ENCODE measurements at regions not wholly inside any gene's neighbourhood (a gene's known extent, or its start where the extent isn't known, plus 50 kb on each side); places are given as distances from the start of the nearest gene placed in this dataset.

DNA sequence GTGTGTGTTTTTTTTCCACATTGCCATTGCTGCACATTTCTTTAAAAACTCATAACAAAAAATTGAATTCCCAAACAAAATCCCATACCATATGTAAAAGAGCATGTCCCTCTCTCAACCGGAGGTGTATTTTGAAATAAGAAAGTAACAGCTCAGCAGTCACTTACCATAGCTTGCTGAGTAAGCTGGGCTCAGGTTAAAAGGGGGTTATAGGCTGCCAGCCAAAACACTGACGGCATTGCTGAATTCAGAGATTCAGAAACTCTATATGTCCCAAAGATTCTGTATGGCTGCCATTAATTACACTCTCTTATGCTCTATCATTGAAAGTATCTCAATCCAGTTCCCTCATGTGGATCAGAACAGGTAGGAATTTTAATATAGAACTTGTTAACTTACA lies 276.0 kb downstream of the FOXG1 start:
- DNase-seq, result no peak

DNA sequence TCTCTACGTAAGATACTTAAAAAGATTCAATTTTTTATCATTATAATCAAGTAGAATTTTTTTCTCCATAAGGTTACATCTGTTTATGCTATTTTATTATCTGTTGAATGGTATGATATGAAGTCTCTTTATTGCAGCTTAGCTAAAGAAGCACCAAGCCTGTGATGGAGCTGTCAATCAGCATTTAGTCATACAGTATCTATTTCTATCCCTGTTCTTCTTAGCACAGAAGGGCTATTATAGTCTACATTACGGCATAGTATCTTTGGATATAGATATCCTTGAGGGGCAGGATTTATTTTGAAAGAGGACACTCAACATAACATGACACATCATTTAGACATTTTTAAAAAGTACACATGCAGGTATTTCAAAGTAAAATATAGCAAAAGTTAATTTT lies 277.1 kb downstream of the FOXG1 start:
- no peak for DNase-seq

DNA sequence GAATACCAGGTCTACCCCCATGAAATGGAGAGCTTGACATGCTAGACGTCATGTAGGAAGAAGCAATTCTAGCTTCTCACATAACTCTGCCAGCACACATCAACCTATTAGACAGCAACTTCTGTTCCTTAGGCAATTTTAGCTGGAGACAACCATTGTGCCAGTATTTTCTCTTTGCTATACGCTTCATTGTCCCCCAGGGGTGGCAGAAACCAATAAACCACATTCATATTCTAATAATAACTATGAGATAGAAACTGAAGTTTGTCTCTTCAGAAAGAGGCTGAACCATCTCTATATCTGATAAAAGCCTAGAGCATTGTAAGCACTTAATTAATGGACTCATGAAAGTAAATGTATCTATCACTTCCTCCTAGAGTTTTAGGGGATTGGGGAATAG lies 278.6 kb downstream of the FOXG1 start:
- no peak for DNase-seq

DNA sequence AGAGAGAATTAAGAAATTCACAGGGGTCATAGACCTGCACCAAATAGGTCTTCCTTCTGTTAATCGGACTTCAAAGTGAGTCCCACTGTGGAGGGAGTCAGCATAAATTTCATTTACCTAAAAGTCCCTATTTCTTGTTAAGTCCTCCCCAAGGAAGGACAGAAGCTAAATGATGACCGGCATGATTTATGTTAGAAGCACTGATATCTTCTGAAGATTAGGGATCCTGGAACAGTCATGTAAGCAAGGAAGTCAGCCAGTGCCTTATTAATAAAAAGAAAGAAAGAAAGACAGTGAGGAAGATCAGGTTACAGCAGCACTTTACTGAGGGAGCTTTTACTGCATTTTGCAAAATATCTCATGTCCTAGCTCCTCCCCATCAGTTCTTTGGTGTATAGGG lies 287.5 kb downstream of the FOXG1 start:
- no peak for DNase-seq

- DNase-seq, result no peak
Observed at GRCh38 chr14:29056041-29056566, 289.5 kb downstream of the FOXG1 start.

DNA sequence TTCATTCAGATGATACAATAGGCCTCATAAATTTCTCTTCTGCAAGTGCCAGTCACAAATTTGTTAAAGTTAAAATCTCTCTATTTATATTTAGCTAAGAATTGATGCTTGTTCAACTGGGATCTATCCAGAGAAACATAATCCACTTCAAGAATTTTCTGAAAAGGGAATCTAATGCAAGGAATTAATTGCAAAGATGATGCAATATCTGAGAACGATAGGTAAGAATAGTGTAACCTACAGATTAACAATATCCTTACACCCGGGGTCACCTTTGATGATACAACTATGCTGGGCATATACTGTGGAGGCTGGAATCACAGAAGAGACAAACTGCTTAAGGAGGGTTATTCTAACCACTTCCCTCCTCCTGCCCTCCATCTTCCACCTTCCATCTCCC lies 295.1 kb downstream of the FOXG1 start:
- DNase-seq, result no peak

DNA sequence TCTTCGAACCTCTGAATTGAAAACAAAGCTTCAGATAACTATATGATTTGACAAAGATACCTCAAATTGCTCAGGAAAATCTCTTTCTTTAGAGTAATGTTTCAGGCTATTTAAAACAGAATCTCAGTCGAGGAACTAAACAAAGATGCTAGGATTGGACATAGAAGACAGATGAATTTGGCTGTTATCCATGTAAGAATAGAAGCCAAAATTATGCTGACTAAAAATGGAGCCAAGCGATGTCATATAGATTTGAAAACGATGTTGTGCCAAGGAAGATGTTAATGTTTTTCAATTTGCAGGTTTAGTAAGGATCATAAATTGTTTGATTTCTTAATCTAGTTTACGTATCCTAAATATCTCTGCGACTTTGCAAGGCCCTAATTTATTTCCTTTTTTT lies 295.9 kb downstream of the FOXG1 start:
- DNase-seq, result no peak

DNA sequence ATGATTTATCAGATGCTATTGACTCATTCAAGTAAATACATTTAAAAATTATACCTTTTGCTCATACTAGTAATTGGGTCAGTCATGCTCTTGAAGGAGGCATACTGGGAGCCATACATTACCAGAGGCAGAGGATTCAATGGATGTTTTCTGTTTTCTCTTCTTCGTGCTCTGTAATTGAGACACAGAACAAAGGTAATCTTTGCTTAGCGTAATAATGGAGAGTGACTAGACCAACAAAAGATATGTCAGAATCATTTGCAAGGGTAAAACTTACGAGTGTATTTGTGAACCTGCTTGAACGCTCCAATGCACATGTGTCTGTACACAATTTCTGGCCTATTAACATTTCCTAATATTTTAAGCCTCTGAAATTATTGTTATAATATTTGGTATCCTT lies 296.4 kb downstream of the FOXG1 start:
- DNase-seq, result no peak

DNA sequence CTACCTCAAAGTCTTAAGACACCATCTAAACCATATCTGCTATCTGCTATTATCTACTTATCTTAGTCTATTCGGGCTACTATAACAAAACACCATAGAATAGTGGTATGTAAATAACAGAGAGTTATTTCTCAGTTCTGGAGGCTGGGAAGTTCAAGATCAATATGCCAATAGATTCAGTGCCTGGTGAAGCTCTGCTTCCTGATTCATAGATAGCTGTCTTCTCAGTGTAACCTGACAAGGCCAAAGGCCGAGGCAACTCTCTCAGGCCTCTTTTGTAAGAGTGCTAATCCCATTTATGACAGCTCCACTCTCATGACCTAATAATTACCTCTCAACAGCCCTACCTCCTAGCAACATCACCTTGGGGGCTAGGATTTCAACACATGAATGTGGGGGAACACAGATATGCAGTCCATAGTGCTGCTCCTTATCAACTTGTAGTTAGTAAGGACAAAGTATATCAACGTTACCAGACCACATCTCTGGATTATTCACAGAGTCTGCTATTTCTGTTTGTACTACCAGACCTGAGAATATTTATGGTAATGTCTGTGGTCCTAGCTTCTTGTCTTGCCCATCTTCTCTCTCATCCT lies 297.8 kb downstream of the FOXG1 start:
- DNase-seq, result no peak

GRCh38 chr14:29069228-29069627 lies 302.6 kb downstream of the FOXG1 start:
- DNase-seq, result no peak

GRCh38 chr14:29075761-29076160 lies 309.2 kb downstream of the FOXG1 start:
- DNase-seq, result no peak

DNA sequence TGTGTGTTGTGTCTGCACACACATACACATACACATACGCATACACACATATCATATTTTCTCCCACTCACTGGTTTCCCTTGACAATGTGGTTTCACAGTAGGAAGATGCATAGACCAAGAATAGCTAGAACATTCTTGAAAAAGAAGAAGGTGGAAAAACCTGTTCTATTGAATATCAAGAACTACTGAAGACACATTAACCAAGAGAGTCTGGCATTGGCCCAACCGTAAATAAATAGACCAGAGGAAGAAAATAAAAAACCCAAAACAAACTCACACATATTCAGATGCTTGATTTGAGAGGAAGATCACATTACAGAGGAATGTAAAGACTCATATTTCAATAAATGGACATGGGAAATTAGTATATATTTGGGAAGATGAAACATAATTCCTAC lies 311.3 kb downstream of the FOXG1 start:
- no peak for DNase-seq

GRCh38 chr14:29078810-29079522 lies 312.4 kb downstream of the FOXG1 start:
- DNase-seq, result no peak

DNA sequence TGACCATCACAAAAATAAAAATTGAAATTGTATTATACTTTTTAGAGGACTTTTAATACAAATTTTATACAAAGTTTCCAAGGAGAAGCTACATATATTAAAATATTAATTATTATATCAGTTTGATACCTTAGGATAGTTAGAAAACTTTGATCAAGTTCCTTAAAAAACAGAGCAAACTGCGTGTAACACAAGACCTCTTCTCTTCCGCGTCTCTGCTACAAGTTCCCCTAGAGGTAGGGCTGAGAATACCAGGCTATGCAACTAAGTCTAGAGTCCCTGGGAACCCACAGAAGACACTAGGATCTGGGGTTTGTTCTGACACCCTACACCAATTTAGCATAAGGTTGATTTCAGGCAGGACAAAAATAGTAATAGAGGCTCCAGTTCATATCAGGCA lies 319.0 kb downstream of the FOXG1 start:
- DNase-seq, result no peak

DNA sequence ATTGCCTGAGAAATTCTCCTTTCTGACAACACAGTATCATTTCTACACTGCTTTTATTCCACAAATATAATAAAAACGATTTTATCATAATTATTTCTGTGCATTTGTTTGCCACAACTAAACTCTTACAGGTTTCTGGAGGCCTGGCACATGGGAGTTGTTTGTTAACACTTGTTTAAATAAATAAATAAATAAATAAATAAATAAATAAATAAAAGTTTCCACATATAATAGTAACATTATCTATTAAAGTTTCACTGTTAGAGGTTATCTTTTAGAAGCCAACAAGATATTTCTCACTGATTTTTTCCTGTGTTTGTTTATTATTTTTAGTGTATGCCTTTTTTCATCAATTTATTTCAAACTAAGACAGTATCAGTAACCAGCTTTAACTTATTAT lies 323.3 kb downstream of the FOXG1 start:
- DNase-seq, result no peak

GRCh38 chr14:29092121-29092520 lies 325.5 kb downstream of the FOXG1 start:
- DNase-seq, result no peak

DNA sequence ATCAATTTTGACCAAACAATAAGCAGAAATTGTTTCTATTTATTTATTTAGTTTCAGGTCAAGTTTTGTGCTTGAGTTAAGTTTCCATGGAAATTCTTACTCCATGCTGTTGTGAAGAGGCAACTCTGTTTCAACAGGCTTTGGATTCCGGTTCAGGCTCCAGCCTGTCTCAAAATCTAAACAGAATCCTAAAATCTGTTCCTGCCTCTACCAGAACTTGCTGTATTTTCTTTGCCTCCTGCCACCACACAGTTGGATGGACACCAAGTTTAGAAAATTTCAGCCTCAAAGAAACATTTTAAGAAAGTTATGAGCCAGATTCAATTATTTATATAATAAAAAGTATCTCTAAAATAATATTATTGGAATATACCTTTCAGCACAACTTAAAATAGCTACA lies 330.9 kb downstream of the FOXG1 start:
- DNase-seq, result no peak

GRCh38 chr14:29098656-29099055 lies 332.1 kb downstream of the FOXG1 start:
- no peak for DNase-seq

- no peak for DNase-seq
Observed at GRCh38 chr14:29102266-29102665, 335.7 kb downstream of the FOXG1 start.

GRCh38 chr14:29102996-29103395 lies 336.4 kb downstream of the FOXG1 start:
- DNase-seq, result no peak

DNA sequence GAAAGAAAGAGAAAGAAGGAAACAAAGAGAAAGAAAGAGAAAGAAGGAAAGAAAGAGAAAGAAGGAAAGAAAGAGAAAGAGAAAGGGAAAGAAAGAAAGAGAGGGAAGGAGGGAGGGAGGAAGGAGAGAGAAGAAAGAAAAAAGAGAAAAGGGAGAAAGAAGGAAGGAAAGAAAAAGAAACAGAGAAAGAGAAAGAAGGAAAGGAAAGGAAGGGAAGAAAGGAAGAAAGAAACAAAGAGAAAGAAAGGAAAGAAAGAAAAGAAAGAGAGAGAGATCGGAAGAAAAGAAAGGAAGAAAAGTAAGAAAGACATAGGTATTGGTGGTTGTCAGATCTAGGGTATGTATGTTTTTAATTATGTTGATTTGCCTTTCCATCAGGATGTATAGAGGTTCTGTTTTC lies 342.3 kb downstream of the FOXG1 start:
- DNase-seq, result no peak

GRCh38 chr14:29109589-29109988 lies 343.0 kb downstream of the FOXG1 start:
- DNase-seq, result no peak

DNA sequence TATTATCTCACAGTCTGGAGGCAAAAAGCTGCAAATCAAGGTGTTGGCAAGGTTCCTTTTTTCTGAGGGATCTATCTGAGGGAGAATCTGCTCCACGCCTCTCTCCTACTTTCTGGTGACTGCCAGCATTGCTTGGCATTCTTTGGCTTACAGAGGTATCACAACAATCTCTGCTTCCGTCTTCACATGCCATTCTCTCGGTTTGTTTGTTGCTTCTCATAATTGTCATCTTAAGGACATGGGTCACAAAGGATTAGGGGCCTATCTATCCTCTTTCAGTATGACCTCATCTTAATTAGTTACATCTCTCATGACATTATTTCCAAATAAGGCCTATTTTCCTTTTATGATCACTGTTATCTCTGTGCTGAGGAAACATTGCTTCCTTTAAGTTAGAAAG lies 345.0 kb downstream of the FOXG1 start:
- no peak for DNase-seq

DNA sequence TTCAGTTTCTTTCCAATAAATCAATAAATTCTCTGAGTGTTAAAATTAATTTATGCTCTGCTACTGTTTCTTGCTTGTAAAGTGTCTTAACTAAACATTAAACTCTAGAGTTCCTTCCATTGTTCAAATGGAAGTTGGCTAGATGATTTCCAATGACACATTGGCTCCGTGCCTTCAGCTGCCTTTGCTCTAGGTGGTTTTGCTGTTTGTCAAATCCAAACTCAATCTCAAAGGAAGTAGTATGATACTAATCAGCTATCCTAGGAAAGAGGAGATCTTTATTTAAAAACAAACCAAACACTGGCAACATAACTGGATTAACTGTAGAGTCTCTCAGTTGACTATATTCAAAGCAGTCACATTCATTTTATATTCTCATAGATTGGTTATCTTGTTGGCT lies 356.4 kb downstream of the FOXG1 start:
- DNase-seq, result no peak

- DNase-seq, result no peak
Observed at GRCh38 chr14:29126361-29126760, 359.8 kb downstream of the FOXG1 start.
